SK-N-SH (cell line): ENCODE measurements at regions not wholly inside any gene's neighbourhood (a gene's known extent, or its start where the extent isn't known, plus 50 kb on each side); places are given as distances from the start of the nearest gene placed in this dataset.

Experiments used
- CTCF ChIA-PET: fragments of 300-600, 350-600 bp; formaldehyde crosslinking; extraction: SDS; loops from one replicate; lab custom pipeline; 2021; lab: Yijun Ruan, JAX
- POLR2A ChIA-PET: fragments of 350-600 bp; sonication (Branson Sonifier 250); formaldehyde crosslinking; extraction: SDS; loops from one replicate; lab custom pipeline; 2020; ENCODE audit warnings: antibody characterized with exemption, inconsistent platforms; lab: Yijun Ruan, JAX
- DNase-seq: peaks from one replicate; pipeline ENCODE4 v3.0.0; 2012
- H2AFZ ChIP-seq: fragments of 200-600 bp; sonication (generic); 2 replicates; pipeline ENCODE4 v1.8.1; 2016; ENCODE audit warnings: antibody characterized with exemption, mild to moderate bottlenecking, low read depth
- H3F3A ChIP-seq: fragments of 200-600 bp; sonication (generic); replicated peaks from 2 replicates; pipeline ENCODE3; 2016; ENCODE audit warnings: antibody characterized with exemption, mild to moderate bottlenecking; ENCODE audit not compliant: insufficient read depth
- H3K27ac ChIP-seq, 2 experiments: fragments of 200-500 bp in 1 of 2; fragments of 200-600 bp in 1 of 2; sonication (Bioruptor generic) in 1 of 2; sonication (generic), shearing (Covaris generic) in 1 of 2; 2 replicates each; pipeline versions ENCODE4 v1.5.1 to v1.6.1; 2014 to 2016; ENCODE audit warnings: low read depth in 2 of 2, inconsistent platforms in 1 of 2, low read length in 1 of 2, mild to moderate bottlenecking in 1 of 2, mixed read lengths in 1 of 2
- H3K27me3 ChIP-seq: fragments of 200-600 bp; sonication (generic), shearing (Covaris generic); 2 replicates; pipeline ENCODE4 v1.6.1; 2016; ENCODE audit warnings: mixed run types; ENCODE audit not compliant: insufficient read depth
- H3K36me3 ChIP-seq, 2 experiments: fragments of 200-500 bp in 1 of 2; fragments of 200-600 bp in 1 of 2; sonication (Bioruptor generic) in 1 of 2; sonication (generic) in 1 of 2; replicated peaks in 1 of 2; 2 replicates each; pipeline versions ENCODE3 to v1.5.1; 2014 to 2016; ENCODE audit warnings: low read length in 1 of 2, mild to moderate bottlenecking in 1 of 2; ENCODE audit not compliant: insufficient read depth in 2 of 2, control insufficient read depth in 1 of 2
- H3K4me1 ChIP-seq, 2 experiments: fragments of 200-500 bp in 1 of 2; fragments of 200-600 bp in 1 of 2; sonication (Bioruptor generic) in 1 of 2; sonication (generic), shearing (Covaris generic) in 1 of 2; 2 replicates each; pipeline versions ENCODE4 v1.5.1 to v1.6.1; 2014 to 2016; ENCODE audit warnings: low read depth in 1 of 2, low read length in 1 of 2, mixed run types in 1 of 2; ENCODE audit not compliant: insufficient read depth in 2 of 2, control insufficient read depth in 1 of 2
- H3K4me2 ChIP-seq: fragments of 200-600 bp; sonication (generic), shearing (Covaris generic); 2 replicates; pipeline ENCODE4 v1.6.1; 2017; ENCODE audit warnings: mixed run types
- H3K4me3 ChIP-seq, 2 experiments: fragments of 200-500 bp in 1 of 2; fragments of 200-600 bp in 1 of 2; sonication (Bioruptor generic) in 1 of 2; sonication (generic), shearing (Covaris generic) in 1 of 2; 2 replicates each; pipeline versions ENCODE4 v1.5.1 to v1.8.1; 2014 to 2016; ENCODE audit warnings: low read depth in 2 of 2, inconsistent platforms in 1 of 2, low read length in 1 of 2, mild to moderate bottlenecking in 1 of 2, mixed read lengths in 1 of 2, moderate library complexity in 1 of 2
- H3K79me2 ChIP-seq: fragments of 200-600 bp; sonication (generic); 2 replicates; pipeline ENCODE4 v1.8.1; 2017; ENCODE audit warnings: mild to moderate bottlenecking; ENCODE audit not compliant: insufficient read depth
- H3K9ac ChIP-seq: fragments of 200-600 bp; sonication (generic); 2 replicates; pipeline ENCODE4 v1.6.1; 2017; ENCODE audit warnings: mixed run types
- H3K9me2 ChIP-seq: fragments of 200-600 bp; sonication (generic); 2 replicates; pipeline ENCODE4 v1.6.1; 2017; ENCODE audit warnings: mixed run types
- H3K9me3 ChIP-seq: fragments of 200-600 bp; sonication (generic); 2 replicates; pipeline ENCODE4 v1.6.1; 2017; ENCODE audit warnings: mixed run types, mild to moderate bottlenecking, moderate library complexity
- H4K20me1 ChIP-seq: fragments of 200-600 bp; sonication (generic); 2 replicates; pipeline ENCODE4 v1.6.1; 2017; ENCODE audit warnings: mild to moderate bottlenecking, mixed run types; ENCODE audit not compliant: insufficient read depth
- EP300 ChIP-seq, 2 experiments: IDR thresholded peaks; 2 replicates each; pipeline versions ENCODE4 v1.4.0 to v1.6.1; 2012; ENCODE audit warnings: borderline replicate concordance in 1 of 2, low read depth in 1 of 2, low read length in 1 of 2
- EZH2phosphoT487 ChIP-seq: fragments of 200-600 bp; sonication (generic); IDR thresholded peaks from 2 replicates; pipeline ENCODE4 v1.6.1; 2017; ENCODE audit warnings: low read depth, mixed run types, mild to moderate bottlenecking, antibody characterized with exemption, moderate library complexity, borderline replicate concordance
- FOSL2 ChIP-seq: IDR thresholded peaks from 2 replicates; pipeline ENCODE4 v1.4.0; 2012; ENCODE audit warnings: low read depth, mild to moderate bottlenecking, moderate library complexity, borderline replicate concordance
- FOXM1 ChIP-seq: IDR thresholded peaks from 2 replicates; pipeline ENCODE4 v1.4.0; 2012; ENCODE audit warnings: low read depth, mild to moderate bottlenecking
- GATA2 ChIP-seq: sonication (generic); formaldehyde crosslinking; IDR thresholded peaks from 2 replicates; pipeline ENCODE4 v1.5.0; 2020; ENCODE audit warnings: mild to moderate bottlenecking, missing genetic modification reagents
- JUND ChIP-seq: IDR thresholded peaks from 2 replicates; pipeline ENCODE4 v1.4.0; 2012
- MEF2A ChIP-seq: IDR thresholded peaks from 2 replicates; pipeline ENCODE4 v1.4.0; 2012; ENCODE audit warnings: low read depth, borderline replicate concordance
- NRF1 ChIP-seq: IDR thresholded peaks from 2 replicates; pipeline ENCODE4 v1.6.1; 2012; ENCODE audit warnings: low read depth, mild to moderate bottlenecking, low read length
- RFX5 ChIP-seq: IDR thresholded peaks from 2 replicates; pipeline ENCODE4 v1.6.1; 2012; ENCODE audit warnings: mild to moderate bottlenecking, improper control_type of control experiment, low read length
- RXRA ChIP-seq: IDR thresholded peaks from 2 replicates; pipeline ENCODE4 v1.4.0; 2012; ENCODE audit warnings: low read depth, mild to moderate bottlenecking, borderline replicate concordance
- TCF12 ChIP-seq: IDR thresholded peaks from 2 replicates; pipeline ENCODE4 v1.4.0; 2012
- TEAD4 ChIP-seq: IDR thresholded peaks from 2 replicates; pipeline ENCODE4 v1.4.0; 2012; ENCODE audit warnings: mild to moderate bottlenecking, borderline replicate concordance; ENCODE audit not compliant: insufficient read depth
- WGBS: methylation state at CpG from one replicate; pipeline ENCODE4 v1.1.6; 2017; ENCODE audit warnings: low lambda C conversion rate; 5-methylcytosine and 5-hydroxymethylcytosine counted together
- TF ChIP-seq, protein P1 (sequence below): IDR thresholded peaks from 2 replicates; pipeline ENCODE4 v1.4.0; 2012; ENCODE audit warnings: low read depth, borderline replicate concordance
- TF ChIP-seq, protein P2 (sequence below): fragments of 150-350 bp; IDR thresholded peaks from 2 replicates; pipeline ENCODE4 v1.6.1; 2017; ENCODE audit warnings: antibody characterized with exemption, low read length, low read depth, borderline replicate concordance
- TF ChIP-seq, protein P3 (sequence below): IDR thresholded peaks from 2 replicates; pipeline ENCODE4; 2012
- TF ChIP-seq, protein P4 (sequence below): fragments of 150-350 bp; IDR thresholded peaks from 2 replicates; pipeline ENCODE4 v1.6.1; 2016; ENCODE audit warnings: mild to moderate bottlenecking, low read depth, low read length
- TF ChIP-seq, protein P5 (sequence below): fragments of 200-600 bp; sonication (generic); IDR thresholded peaks from 2 replicates; pipeline ENCODE4 v1.6.1; 2017; ENCODE audit warnings: antibody characterized with exemption, mild to moderate bottlenecking, moderate library complexity

DNA sequence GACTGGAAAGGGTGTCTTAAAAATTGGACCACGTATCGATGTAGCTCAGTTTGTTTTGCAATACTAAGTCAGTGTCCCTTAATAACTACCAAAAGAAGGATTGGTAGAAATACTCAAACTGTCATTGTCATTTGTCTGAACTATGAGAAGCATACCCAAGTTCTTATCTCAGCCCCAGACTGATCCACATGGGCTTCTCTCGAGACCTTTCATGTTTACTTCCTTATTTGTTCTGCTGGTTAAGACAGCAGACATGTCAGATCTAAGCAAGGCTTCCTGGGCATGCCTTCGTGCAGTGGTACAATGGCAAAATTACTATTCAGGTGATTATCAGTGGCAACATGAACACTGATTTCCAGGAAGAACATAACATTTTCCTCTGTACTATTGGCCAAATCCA lies 211.1 kb upstream of the PHACTR1 start (continued):
- TF ChIP-seq, protein P1, sequence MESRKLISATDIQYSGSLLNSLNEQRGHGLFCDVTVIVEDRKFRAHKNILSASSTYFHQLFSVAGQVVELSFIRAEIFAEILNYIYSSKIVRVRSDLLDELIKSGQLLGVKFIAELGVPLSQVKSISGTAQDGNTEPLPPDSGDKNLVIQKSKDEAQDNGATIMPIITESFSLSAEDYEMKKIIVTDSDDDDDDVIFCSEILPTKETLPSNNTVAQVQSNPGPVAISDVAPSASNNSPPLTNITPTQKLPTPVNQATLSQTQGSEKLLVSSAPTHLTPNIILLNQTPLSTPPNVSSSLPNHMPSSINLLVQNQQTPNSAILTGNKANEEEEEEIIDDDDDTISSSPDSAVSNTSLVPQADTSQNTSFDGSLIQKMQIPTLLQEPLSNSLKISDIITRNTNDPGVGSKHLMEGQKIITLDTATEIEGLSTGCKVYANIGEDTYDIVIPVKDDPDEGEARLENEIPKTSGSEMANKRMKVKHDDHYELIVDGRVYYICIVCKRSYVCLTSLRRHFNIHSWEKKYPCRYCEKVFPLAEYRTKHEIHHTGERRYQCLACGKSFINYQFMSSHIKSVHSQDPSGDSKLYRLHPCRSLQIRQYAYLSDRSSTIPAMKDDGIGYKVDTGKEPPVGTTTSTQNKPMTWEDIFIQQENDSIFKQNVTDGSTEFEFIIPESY, result no peak
- TF ChIP-seq, protein P2, sequence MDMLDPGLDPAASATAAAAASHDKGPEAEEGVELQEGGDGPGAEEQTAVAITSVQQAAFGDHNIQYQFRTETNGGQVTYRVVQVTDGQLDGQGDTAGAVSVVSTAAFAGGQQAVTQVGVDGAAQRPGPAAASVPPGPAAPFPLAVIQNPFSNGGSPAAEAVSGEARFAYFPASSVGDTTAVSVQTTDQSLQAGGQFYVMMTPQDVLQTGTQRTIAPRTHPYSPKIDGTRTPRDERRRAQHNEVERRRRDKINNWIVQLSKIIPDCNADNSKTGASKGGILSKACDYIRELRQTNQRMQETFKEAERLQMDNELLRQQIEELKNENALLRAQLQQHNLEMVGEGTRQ, result no peak
- no peak for TF ChIP-seq TEAD4

DNA sequence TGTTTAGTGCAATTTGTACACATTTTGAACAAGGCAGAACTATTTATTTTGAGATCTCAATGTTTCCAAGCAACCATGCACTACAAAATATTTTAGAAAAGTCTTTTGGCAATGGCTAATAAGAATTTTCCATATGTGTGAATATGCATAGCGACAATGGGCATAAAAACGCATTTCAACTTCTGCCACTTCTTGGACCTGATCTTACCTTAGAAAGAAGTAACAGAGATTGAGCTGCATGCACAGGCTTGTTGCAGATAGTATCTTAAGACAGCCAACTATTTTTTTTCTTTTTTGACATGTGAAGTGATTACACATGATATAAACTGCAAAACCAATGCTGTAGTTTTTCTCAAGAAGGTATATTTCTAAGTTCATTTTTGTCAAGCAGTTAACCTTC lies 210.4 kb upstream of the PHACTR1 start:
- no peak overlapping the region for H3K9ac ChIP-seq
- H3K27me3 ChIP-seq, result no peaks in the 10 kb centered on the region
- TF ChIP-seq, protein P1, result no peak
- no peak for TF ChIP-seq EZH2phosphoT487
- TF ChIP-seq JUND, result no peak
- no peak for TF ChIP-seq FOSL2
- no peak for TF ChIP-seq RFX5
- TF ChIP-seq, protein P3, sequence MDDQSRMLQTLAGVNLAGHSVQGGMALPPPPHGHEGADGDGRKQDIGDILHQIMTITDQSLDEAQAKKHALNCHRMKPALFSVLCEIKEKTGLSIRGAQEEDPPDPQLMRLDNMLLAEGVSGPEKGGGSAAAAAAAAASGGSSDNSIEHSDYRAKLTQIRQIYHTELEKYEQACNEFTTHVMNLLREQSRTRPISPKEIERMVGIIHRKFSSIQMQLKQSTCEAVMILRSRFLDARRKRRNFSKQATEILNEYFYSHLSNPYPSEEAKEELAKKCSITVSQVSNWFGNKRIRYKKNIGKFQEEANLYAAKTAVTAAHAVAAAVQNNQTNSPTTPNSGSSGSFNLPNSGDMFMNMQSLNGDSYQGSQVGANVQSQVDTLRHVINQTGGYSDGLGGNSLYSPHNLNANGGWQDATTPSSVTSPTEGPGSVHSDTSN, result no peak
- no peak for TF ChIP-seq TEAD4
- TF ChIP-seq MEF2A, result no peak
- no peak for TF ChIP-seq GATA2 (CRISPR knock-in tag)
- TF ChIP-seq, protein P4, sequence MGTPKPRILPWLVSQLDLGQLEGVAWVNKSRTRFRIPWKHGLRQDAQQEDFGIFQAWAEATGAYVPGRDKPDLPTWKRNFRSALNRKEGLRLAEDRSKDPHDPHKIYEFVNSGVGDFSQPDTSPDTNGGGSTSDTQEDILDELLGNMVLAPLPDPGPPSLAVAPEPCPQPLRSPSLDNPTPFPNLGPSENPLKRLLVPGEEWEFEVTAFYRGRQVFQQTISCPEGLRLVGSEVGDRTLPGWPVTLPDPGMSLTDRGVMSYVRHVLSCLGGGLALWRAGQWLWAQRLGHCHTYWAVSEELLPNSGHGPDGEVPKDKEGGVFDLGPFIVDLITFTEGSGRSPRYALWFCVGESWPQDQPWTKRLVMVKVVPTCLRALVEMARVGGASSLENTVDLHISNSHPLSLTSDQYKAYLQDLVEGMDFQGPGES, result no peak
- no peak for TF ChIP-seq RXRA
- TF ChIP-seq, protein P5, sequence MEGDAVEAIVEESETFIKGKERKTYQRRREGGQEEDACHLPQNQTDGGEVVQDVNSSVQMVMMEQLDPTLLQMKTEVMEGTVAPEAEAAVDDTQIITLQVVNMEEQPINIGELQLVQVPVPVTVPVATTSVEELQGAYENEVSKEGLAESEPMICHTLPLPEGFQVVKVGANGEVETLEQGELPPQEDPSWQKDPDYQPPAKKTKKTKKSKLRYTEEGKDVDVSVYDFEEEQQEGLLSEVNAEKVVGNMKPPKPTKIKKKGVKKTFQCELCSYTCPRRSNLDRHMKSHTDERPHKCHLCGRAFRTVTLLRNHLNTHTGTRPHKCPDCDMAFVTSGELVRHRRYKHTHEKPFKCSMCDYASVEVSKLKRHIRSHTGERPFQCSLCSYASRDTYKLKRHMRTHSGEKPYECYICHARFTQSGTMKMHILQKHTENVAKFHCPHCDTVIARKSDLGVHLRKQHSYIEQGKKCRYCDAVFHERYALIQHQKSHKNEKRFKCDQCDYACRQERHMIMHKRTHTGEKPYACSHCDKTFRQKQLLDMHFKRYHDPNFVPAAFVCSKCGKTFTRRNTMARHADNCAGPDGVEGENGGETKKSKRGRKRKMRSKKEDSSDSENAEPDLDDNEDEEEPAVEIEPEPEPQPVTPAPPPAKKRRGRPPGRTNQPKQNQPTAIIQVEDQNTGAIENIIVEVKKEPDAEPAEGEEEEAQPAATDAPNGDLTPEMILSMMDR, result no peak
- no peak for TF ChIP-seq TCF12
- no peak for TF ChIP-seq NRF1
- no peak for TF ChIP-seq FOXM1
- no peak for TF ChIP-seq EP300 (IDR thresholded peaks at IDR 0.05; ENCODE audit: borderline replicate concordance in 1 of 2, low read depth in 1 of 2, low read length in 1 of 2)
- TF ChIP-seq, all 33 proteins: peak for 0
- H3K36me3 ChIP-seq, result no peaks in the 10 kb centered on the region
- H3F3A ChIP-seq, result no peaks in the 10 kb centered on the region
- no peak for DNase-seq
- H3K4me2 ChIP-seq, result no peak overlapping the region
- no peaks in the 10 kb centered on the region for H3K4me1 ChIP-seq
- no peak overlapping the region for H2AFZ ChIP-seq
- H4K20me1 ChIP-seq, result no peaks in the 10 kb centered on the region
- POLR2A ChIA-PET, result no interaction called here
- 97% methylated on average over 2 of the region's 2 CpGs for WGBS
- CTCF ChIA-PET, result interaction anchor here (2.1 kb wide), 1 partner anchor 24 kb away, joined by 5 read pairs; no protein-coding TSS in a partner anchor
- H3K27ac ChIP-seq, result no peak overlapping the region
- no peak overlapping the region for H3K4me3 ChIP-seq
- H3K9me3 ChIP-seq, result no peaks in the 10 kb centered on the region
- no peaks in the 10 kb centered on the region for H3K9me2 ChIP-seq
- H3K79me2 ChIP-seq, result no peaks in the 10 kb centered on the region
